OCI-LY7 (cell line): ENCODE measurements at regions not wholly inside any gene's neighbourhood (a gene's known extent, or its start where the extent isn't known, plus 50 kb on each side); places are given as distances from the start of the nearest gene placed in this dataset.

Source experiments
- BruUV-seq: library from RNA; stranded (reverse); fragments of 400-500 nt; replicated peaks from 2 replicates; lab custom pipeline; 2021; lab: Mats Ljungman, UMichigan
- CTCF ChIA-PET: fragments of 300-600 bp; sonication (Branson Sonifier 250); formaldehyde crosslinking; loops from one replicate; lab custom pipeline; 2022; ENCODE audit warnings: antibody characterized with exemption; ENCODE audit not compliant: unreplicated experiment; lab: Charles Lee
- POLR2A ChIA-PET: fragments of 300-600 bp; sonication (Branson Sonifier 250); formaldehyde crosslinking; loops from one replicate; lab custom pipeline; 2022; ENCODE audit warnings: antibody characterized with exemption; lab: Charles Lee
- DNase-seq: peaks from one replicate; pipeline ENCODE4 v3.0.0-alpha.2; 2015; ENCODE audit warnings: low spot score
- H2AFZ ChIP-seq: fragments of 200-600 bp; sonication (generic), shearing (Covaris generic); 2 replicates; pipeline ENCODE4 v1.6.1; 2014; ENCODE audit warnings: mild to moderate bottlenecking, antibody characterized with exemption, low read length, moderate library complexity
- H3K27ac ChIP-seq: fragments of 200-600 bp; sonication (generic); 2 replicates; pipeline ENCODE4 v1.5.1; 2014; ENCODE audit warnings: mixed run types, low read depth, mild to moderate bottlenecking, moderate library complexity, low read length, inconsistent platforms; ENCODE audit not compliant: poor library complexity, severe bottlenecking
- H3K36me3 ChIP-seq: fragments of 200-600 bp; sonication (generic); 2 replicates; pipeline ENCODE4 v1.6.1; 2014; ENCODE audit warnings: mild to moderate bottlenecking, antibody characterized with exemption, low read length, moderate library complexity, mixed read lengths; ENCODE audit not compliant: insufficient read depth
- H3K4me1 ChIP-seq: fragments of 200-600 bp; sonication (generic); 2 replicates; pipeline ENCODE4 v1.5.1; 2014; ENCODE audit warnings: mild to moderate bottlenecking, low read length; ENCODE audit not compliant: insufficient read depth, poor library complexity, severe bottlenecking
- H3K4me2 ChIP-seq: fragments of 200-600 bp; sonication (generic); 2 replicates; pipeline ENCODE4 v1.6.1; 2014; ENCODE audit warnings: mild to moderate bottlenecking, low read length
- H3K4me3 ChIP-seq: fragments of 200-600 bp; sonication (generic); 2 replicates; pipeline ENCODE4 v1.5.1; 2014; ENCODE audit warnings: mild to moderate bottlenecking, low read depth, low read length; ENCODE audit not compliant: poor library complexity, severe bottlenecking
- H3K79me2 ChIP-seq: fragments of 200-600 bp; sonication (generic); 2 replicates; pipeline ENCODE4 v1.6.1; 2016; ENCODE audit warnings: low read depth, mild to moderate bottlenecking, low read length, moderate library complexity, mixed read lengths; ENCODE audit not compliant: insufficient read depth
- H3K9me2 ChIP-seq: fragments of 200-600 bp; sonication (generic); 2 replicates; pipeline ENCODE4 v1.6.1; 2016; ENCODE audit warnings: mild to moderate bottlenecking, low read length, mixed read lengths; ENCODE audit not compliant: insufficient read depth
- H3K9me3 ChIP-seq: fragments of 200-600 bp; sonication (generic); 2 replicates; pipeline ENCODE4 v1.6.1; 2014; ENCODE audit warnings: mild to moderate bottlenecking, mixed run types, low read length, mixed read lengths
- H4K20me1 ChIP-seq: fragments of 200-600 bp; sonication (generic); 2 replicates; pipeline ENCODE4 v1.6.1; 2014; ENCODE audit warnings: mild to moderate bottlenecking, antibody characterized with exemption, low read length, moderate library complexity, mixed read lengths; ENCODE audit not compliant: insufficient read depth
- CTCF ChIP-seq: fragments of 200-600 bp; sonication (generic); conservative IDR thresholded peaks from 2 replicates; pipeline ENCODE4 v1.5.1; 2014; ENCODE audit warnings: mild to moderate bottlenecking, antibody characterized with exemption, low read length, moderate library complexity, mixed read lengths
- EZH2phosphoT487 ChIP-seq: fragments of 200-600 bp; sonication (generic); IDR thresholded peaks from 2 replicates; pipeline ENCODE4 v1.6.1; 2018; ENCODE audit warnings: low read depth, borderline replicate concordance, mild to moderate bottlenecking, mixed run types, antibody characterized with exemption, low read length, moderate library complexity, mixed read lengths
- intact Hi-C: fragments of 100-400 bp; cut with micrococcal nuclease; formaldehyde crosslinking; loops from one replicate; pipeline ENCODE4 v1.10.0; 2022; ENCODE audit not compliant: unreplicated experiment

- H3K79me2 ChIP-seq = no peaks in the 10 kb centered on the region
- no peaks in the 10 kb centered on the region for H3K9me2 ChIP-seq
- no peak overlapping the region for H3K27ac ChIP-seq
- ChIA-PET POLR2A (interaction anchor here (0.7 to 12.1 kb wide), 3 partner anchors 15 to 23 kb away, joined by 3 to 139 read pairs (median 4); no protein-coding TSS in a partner anchor), CTCF (no interaction called here)
- no peak overlapping the region for H3K4me3 ChIP-seq
- BruUV-seq = no TSS peak
- no peak overlapping the region for H3K4me2 ChIP-seq
- H4K20me1 ChIP-seq = no peaks in the 10 kb centered on the region
- H3K9me3 ChIP-seq = no peaks in the 10 kb centered on the region
- peaks cover 53% of the 10 kb centered on the region for H3K4me1 ChIP-seq
- intact Hi-C loops = no loop called here
- no peak for TF ChIP-seq EZH2phosphoT487
- TF ChIP-seq CTCF = no peak
- no peaks in the 10 kb centered on the region for H3K36me3 ChIP-seq
- H2AFZ ChIP-seq = no peak overlapping the region
- DNase-seq = no peak
These were observed 220.8 kb downstream of the BCAS1 start for GRCh38 chr20:53849471-53850059.

GRCh38 chr20:53848304-53848703, 222.1 kb downstream of the BCAS1 start:
- peak overlapping the region; percentile 92 for H3K4me2 ChIP-seq
- POLR2A ChIA-PET = interaction anchor here (0.9 to 12.1 kb wide), 12 partner anchors 8 to 110 kb away, joined by 3 to 139 read pairs (median 5); no protein-coding TSS in a partner anchor

More at GRCh38 chr20:53848304-53848703, 222.1 kb downstream of the BCAS1 start:
- no peaks in the 10 kb centered on the region for H3K9me2 ChIP-seq
- intact Hi-C loops = no loop called here
- DNase-seq = peak; percentile 54
- H3K36me3 ChIP-seq = no peaks in the 10 kb centered on the region
- no TSS peak for BruUV-seq
- CTCF ChIA-PET = interaction anchor here (0.6 to 1.0 kb wide), 2 partner anchors 67 to 227 kb away, joined by 3 read pairs; no protein-coding TSS in a partner anchor
- H3K27ac ChIP-seq = peak overlapping the region; percentile 87
- peak overlapping the region; percentile 95 for H2AFZ ChIP-seq
- H3K4me3 ChIP-seq = peak overlapping the region; percentile 59
- H3K4me1 ChIP-seq = peaks cover 64% of the 10 kb centered on the region
- no peaks in the 10 kb centered on the region for H3K79me2 ChIP-seq
- no peaks in the 10 kb centered on the region for H4K20me1 ChIP-seq
- no peak for TF ChIP-seq CTCF
- TF ChIP-seq EZH2phosphoT487 = no peak
- no peaks in the 10 kb centered on the region for H3K9me3 ChIP-seq
